ENCODE measurements at regions not wholly inside any gene's neighbourhood (a gene's known extent, or its start where the extent isn't known, plus 50 kb on each side); places are given as distances from the start of the nearest gene placed in this dataset.
A peak's percentile ranks its signal among the peaks of the same experiment; 100 is the strongest.

DNA sequence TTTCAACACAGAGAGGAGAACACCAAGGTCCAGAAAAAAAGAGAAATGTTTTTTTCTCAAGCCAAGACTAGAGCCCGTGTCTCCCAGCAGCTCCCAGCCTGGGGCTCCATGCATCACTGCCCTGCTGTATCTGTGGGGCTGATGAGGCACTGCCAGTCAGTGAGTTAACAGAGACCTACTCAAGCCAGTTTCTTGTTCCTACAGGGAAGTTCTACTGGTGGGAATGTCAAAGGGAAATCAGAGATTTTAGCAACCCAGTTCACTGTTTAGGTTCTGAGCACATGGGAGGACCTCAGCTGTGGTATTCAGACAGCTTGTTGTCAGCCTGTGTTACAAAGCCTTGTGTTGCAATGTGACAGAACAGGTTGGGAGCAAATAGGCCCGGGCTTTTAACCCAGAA is 234.3 kb downstream of the TLE3 start:
- H3K14ac ChIP-seq (ENCODE audit: low read length in 2 of 2): no peak overlapping the region
- no peak overlapping the region for H2AFZ ChIP-seq (ENCODE audit: low read depth, low read length)
- peaks cover 0 to 39% of the 10 kb centered on the region in 2 experiments for H3K27me3 ChIP-seq (ENCODE audit: control insufficient read depth in 1 of 2, insufficient read depth in 1 of 2, low read length in 2 of 2)
- WGBS: 81% methylated on average over 2 of the region's 2 CpGs
- peaks cover 9% of the 10 kb centered on the region for H3K4me1 ChIP-seq (ENCODE audit: control insufficient read depth, insufficient read depth, low read depth, low read length)
- H2BK15ac ChIP-seq (ENCODE audit: low read depth, poor library complexity, severe bottlenecking): no peak overlapping the region
- no peak overlapping the region for H3K18ac ChIP-seq (ENCODE audit: low read depth in 1 of 2, low read length in 2 of 2)
- H3K36me3 ChIP-seq (ENCODE audit: control insufficient read depth in 1 of 2, insufficient read depth in 2 of 2, low read depth in 1 of 2, low read length in 2 of 2): no peaks in the 10 kb centered on the region
- no peak overlapping the region for H3K9ac ChIP-seq (ENCODE audit: low read length)
- H2BK120ac ChIP-seq (ENCODE audit: low read depth, low read length): no peak overlapping the region
- peak overlapping the region in 1 of 2 experiments; percentile 4 for H2BK12ac ChIP-seq (ENCODE audit: low read length in 2 of 2)
- H4K91ac ChIP-seq (ENCODE audit: low read length): no peak overlapping the region
- H4K8ac ChIP-seq (ENCODE audit: low read length): no peak overlapping the region
- H3K27ac ChIP-seq (ENCODE audit: low read length, poor library complexity, severe bottlenecking): no peak overlapping the region
- H2BK5ac ChIP-seq (ENCODE audit: low read depth, low read length, poor library complexity, severe bottlenecking): no peak overlapping the region
- no peak overlapping the region for H3K4me3 ChIP-seq (ENCODE audit: insufficient read depth in 1 of 2, low read depth in 1 of 2, low read length in 2 of 2)
- no peaks in the 10 kb centered on the region for H3K79me1 ChIP-seq (replicated peaks; ENCODE audit: low read length, poor library complexity, severe bottlenecking)
- H3K23ac ChIP-seq (ENCODE audit: low read length in 2 of 2): no peak overlapping the region
- DNase-seq: peak; percentile 45
- H3K9me3 ChIP-seq (ENCODE audit: control insufficient read depth, low read length): no peaks in the 10 kb centered on the region
- H3K4me2 ChIP-seq (ENCODE audit: low read length, poor library complexity, severe bottlenecking): no peak overlapping the region
- no peak overlapping the region for H2AK5ac ChIP-seq (ENCODE audit: low read length, severe bottlenecking)
- H3K4ac ChIP-seq (ENCODE audit: low read depth in 1 of 2, low read length in 2 of 2): peak overlapping the region in 1 of 2 experiments; percentile 3

DNA sequence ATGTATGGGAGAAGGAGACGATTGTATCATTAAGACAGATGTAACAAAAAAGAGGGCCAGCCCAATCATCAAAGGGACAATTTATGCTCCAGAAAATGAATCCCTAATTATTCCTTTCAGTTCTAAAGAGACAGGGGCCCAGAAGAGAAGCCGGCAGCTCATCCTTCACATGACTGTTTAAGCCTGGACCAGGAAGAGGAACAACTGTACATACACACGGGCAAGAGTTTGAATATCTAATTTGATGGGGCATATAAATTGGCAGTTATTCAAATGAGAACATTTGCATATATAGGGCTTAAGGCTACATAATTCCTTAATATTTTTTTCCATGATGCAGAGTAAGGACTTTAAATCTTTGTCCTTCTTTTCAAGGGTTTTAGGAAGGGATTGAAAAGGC is 232.3 kb downstream of the TLE3 start:
- Histone ChIP-seq H3K9ac (ENCODE audit: low read length) (no peak overlapping the region), H2BK120ac (ENCODE audit: low read depth, low read length) (no peak overlapping the region), H2AFZ (ENCODE audit: low read depth, low read length) (no peak overlapping the region), H3K4me2 (ENCODE audit: low read length, poor library complexity, severe bottlenecking) (no peak overlapping the region), H3K18ac (ENCODE audit: low read depth in 1 of 2, low read length in 2 of 2) (no peak overlapping the region), H3K23ac (ENCODE audit: low read length in 2 of 2) (no peak overlapping the region), H4K8ac (ENCODE audit: low read length) (no peak overlapping the region), H3K9me3 (ENCODE audit: control insufficient read depth, low read length) (no peaks in the 10 kb centered on the region), H3K4ac (ENCODE audit: low read depth in 1 of 2, low read length in 2 of 2) (no peak overlapping the region), H3K36me3 (ENCODE audit: control insufficient read depth in 1 of 2, insufficient read depth in 2 of 2, low read depth in 1 of 2, low read length in 2 of 2) (no peaks in the 10 kb centered on the region), H3K4me3 (ENCODE audit: insufficient read depth in 1 of 2, low read depth in 1 of 2, low read length in 2 of 2) (no peak overlapping the region), H2BK5ac (ENCODE audit: low read depth, low read length, poor library complexity, severe bottlenecking) (no peak overlapping the region), H3K27ac (ENCODE audit: low read length, poor library complexity, severe bottlenecking) (no peak overlapping the region), H3K4me1 (ENCODE audit: control insufficient read depth, insufficient read depth, low read depth, low read length) (peaks cover 9% of the 10 kb centered on the region), H3K27me3 (ENCODE audit: control insufficient read depth in 1 of 2, insufficient read depth in 1 of 2, low read length in 2 of 2) (peaks cover 0 to 41% of the 10 kb centered on the region in 2 experiments), H2BK15ac (ENCODE audit: low read depth, poor library complexity, severe bottlenecking) (no peak overlapping the region), H4K91ac (ENCODE audit: low read length) (no peak overlapping the region), H3K79me1 (replicated peaks; ENCODE audit: low read length, poor library complexity, severe bottlenecking) (no peaks in the 10 kb centered on the region), H2AK5ac (ENCODE audit: low read length, severe bottlenecking) (no peak overlapping the region), H3K14ac (ENCODE audit: low read length in 2 of 2) (no peak overlapping the region), H2BK12ac (ENCODE audit: low read length in 2 of 2) (no peak overlapping the region)
- DNase-seq: no peak
- 89% methylated on average over 3 of the region's 3 CpGs for WGBS

DNA sequence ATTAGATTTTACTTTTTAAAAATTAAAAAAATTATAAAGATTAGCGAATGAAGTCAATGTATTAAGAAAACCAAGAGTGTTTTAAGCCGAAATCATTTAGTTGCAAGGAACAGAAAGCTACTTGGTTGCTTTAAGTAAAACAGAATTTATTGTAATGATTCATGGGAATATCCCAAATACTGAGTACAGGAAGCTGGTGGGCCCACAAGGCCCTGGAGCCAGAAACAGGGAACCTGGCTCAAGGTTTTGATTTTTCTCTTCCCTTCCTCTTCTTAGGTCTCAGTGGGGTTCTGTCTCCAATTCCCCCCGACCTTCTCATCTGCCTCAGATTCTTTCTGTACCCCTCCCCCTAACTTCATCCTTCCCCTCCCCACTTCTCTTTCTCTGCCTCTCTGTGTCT is 229.0 kb downstream of the TLE3 start:
- no peak overlapping the region for H2BK15ac ChIP-seq (ENCODE audit: low read depth, poor library complexity, severe bottlenecking)
- peaks cover 5 to 40% of the 10 kb centered on the region in 2 experiments for H3K27me3 ChIP-seq (ENCODE audit: control insufficient read depth in 1 of 2, insufficient read depth in 1 of 2, low read length in 2 of 2)
- no peak overlapping the region for H3K18ac ChIP-seq (ENCODE audit: low read depth in 1 of 2, low read length in 2 of 2)
- H3K9ac ChIP-seq (ENCODE audit: low read length): no peak overlapping the region
- DNase-seq: no peak
- no peak overlapping the region for H3K27ac ChIP-seq (ENCODE audit: low read length, poor library complexity, severe bottlenecking)
- no peak overlapping the region for H4K8ac ChIP-seq (ENCODE audit: low read length)
- H3K4ac ChIP-seq (ENCODE audit: low read depth in 1 of 2, low read length in 2 of 2): no peak overlapping the region
- H4K91ac ChIP-seq (ENCODE audit: low read length): no peak overlapping the region
- no peak overlapping the region for H3K4me2 ChIP-seq (ENCODE audit: low read length, poor library complexity, severe bottlenecking)
- WGBS: 92% methylated on average over 3 of the region's 3 CpGs
- H2AFZ ChIP-seq (ENCODE audit: low read depth, low read length): no peak overlapping the region
- no peak overlapping the region for H3K14ac ChIP-seq (ENCODE audit: low read length in 2 of 2)
- no peak overlapping the region for H2BK5ac ChIP-seq (ENCODE audit: low read depth, low read length, poor library complexity, severe bottlenecking)
- peaks cover 16% of the 10 kb centered on the region for H3K9me3 ChIP-seq (ENCODE audit: control insufficient read depth, low read length)
- no peak overlapping the region for H3K23ac ChIP-seq (ENCODE audit: low read length in 2 of 2)
- no peaks in the 10 kb centered on the region for H3K36me3 ChIP-seq (ENCODE audit: control insufficient read depth in 1 of 2, insufficient read depth in 2 of 2, low read depth in 1 of 2, low read length in 2 of 2)
- no peaks in the 10 kb centered on the region for H3K4me1 ChIP-seq (ENCODE audit: control insufficient read depth, insufficient read depth, low read depth, low read length)
- no peak overlapping the region for H2AK5ac ChIP-seq (ENCODE audit: low read length, severe bottlenecking)
- no peak overlapping the region for H2BK12ac ChIP-seq (ENCODE audit: low read length in 2 of 2)
- no peak overlapping the region for H2BK120ac ChIP-seq (ENCODE audit: low read depth, low read length)
- no peaks in the 10 kb centered on the region for H3K79me1 ChIP-seq (replicated peaks; ENCODE audit: low read length, poor library complexity, severe bottlenecking)
- no peak overlapping the region for H3K4me3 ChIP-seq (ENCODE audit: insufficient read depth in 1 of 2, low read depth in 1 of 2, low read length in 2 of 2)

DNA sequence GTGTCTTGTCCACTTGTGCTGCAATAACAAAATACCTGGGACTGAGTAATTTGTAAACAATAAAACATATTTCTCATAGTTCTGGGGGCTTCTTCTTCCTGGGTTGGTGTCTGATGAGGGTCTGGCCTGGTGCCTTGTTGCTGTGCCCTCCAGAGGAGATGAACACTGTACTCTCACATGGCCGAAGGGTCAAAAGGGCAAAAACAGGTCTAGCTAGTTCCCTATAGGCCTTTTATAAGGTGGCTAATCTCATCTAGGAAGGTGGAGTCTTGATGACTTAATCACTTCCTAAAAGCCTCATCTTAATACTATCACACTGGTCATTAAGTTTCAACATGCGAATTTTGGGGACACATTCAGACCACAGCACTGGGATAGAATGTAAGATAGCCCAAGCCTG is 228.4 kb downstream of the TLE3 start:
- Histone ChIP-seq H3K4me3 (ENCODE audit: insufficient read depth in 1 of 2, low read depth in 1 of 2, low read length in 2 of 2) (no peak overlapping the region), H2BK5ac (ENCODE audit: low read depth, low read length, poor library complexity, severe bottlenecking) (no peak overlapping the region), H4K91ac (ENCODE audit: low read length) (no peak overlapping the region), H3K4me1 (ENCODE audit: control insufficient read depth, insufficient read depth, low read depth, low read length) (no peaks in the 10 kb centered on the region), H3K23ac (ENCODE audit: low read length in 2 of 2) (no peak overlapping the region), H2AK5ac (ENCODE audit: low read length, severe bottlenecking) (no peak overlapping the region), H3K9me3 (ENCODE audit: control insufficient read depth, low read length) (peaks cover 21% of the 10 kb centered on the region), H3K4me2 (ENCODE audit: low read length, poor library complexity, severe bottlenecking) (no peak overlapping the region), H2AFZ (ENCODE audit: low read depth, low read length) (no peak overlapping the region), H3K18ac (ENCODE audit: low read depth in 1 of 2, low read length in 2 of 2) (no peak overlapping the region), H2BK120ac (ENCODE audit: low read depth, low read length) (no peak overlapping the region), H3K27ac (ENCODE audit: low read length, poor library complexity, severe bottlenecking) (no peak overlapping the region), H2BK12ac (ENCODE audit: low read length in 2 of 2) (no peak overlapping the region), H3K36me3 (ENCODE audit: control insufficient read depth in 1 of 2, insufficient read depth in 2 of 2, low read depth in 1 of 2, low read length in 2 of 2) (no peaks in the 10 kb centered on the region), H3K4ac (ENCODE audit: low read depth in 1 of 2, low read length in 2 of 2) (no peak overlapping the region), H3K27me3 (ENCODE audit: control insufficient read depth in 1 of 2, insufficient read depth in 1 of 2, low read length in 2 of 2) (peaks cover 5 to 40% of the 10 kb centered on the region in 2 experiments), H3K9ac (ENCODE audit: low read length) (no peak overlapping the region), H2BK15ac (ENCODE audit: low read depth, poor library complexity, severe bottlenecking) (no peak overlapping the region), H4K8ac (ENCODE audit: low read length) (no peak overlapping the region), H3K14ac (ENCODE audit: low read length in 2 of 2) (no peak overlapping the region), H3K79me1 (replicated peaks; ENCODE audit: low read length, poor library complexity, severe bottlenecking) (no peaks in the 10 kb centered on the region)
- no peak for DNase-seq
- WGBS: 0% methylated on average over 1 of the region's 2 CpGs
